Mesothelial cell of epicardium (in vitro differentiated cells): ENCODE measurements at regions not wholly inside any gene's neighbourhood (a gene's known extent, or its start where the extent isn't known, plus 50 kb on each side); places are given as distances from the start of the nearest gene placed in this dataset.

Experiments used
- DNase-seq, 2 experiments: peaks; one replicate each; pipeline ENCODE4 v3.0.0; 2021; ENCODE audit warnings: low spot score in 2 of 2; ENCODE audit not compliant: unreplicated experiment in 2 of 2
- H3K27ac Mint-ChIP-seq: 2 replicates; pipeline ENCODE4 v1.8.0; 2021; ENCODE audit warnings: mixed read lengths
- H3K27me3 Mint-ChIP-seq: 2 replicates; pipeline ENCODE4 v1.8.0; 2021; ENCODE audit warnings: low read depth, mixed read lengths
- H3K36me3 Mint-ChIP-seq: 2 replicates; pipeline ENCODE4 v1.8.0; 2021; ENCODE audit warnings: mixed read lengths
- H3K4me1 Mint-ChIP-seq: 2 replicates; pipeline ENCODE4 v1.8.0; 2021; ENCODE audit warnings: mixed read lengths
- H3K4me3 Mint-ChIP-seq: 2 replicates; pipeline ENCODE4 v1.8.0; 2021; ENCODE audit warnings: mild to moderate bottlenecking, moderate library complexity, mixed read lengths
- H3K9me3 Mint-ChIP-seq: 2 replicates; pipeline ENCODE4 v1.8.0; 2021; ENCODE audit warnings: mixed read lengths
- CTCF ChIP-seq: fragments of 200-600 bp; sonication (generic); IDR thresholded peaks from one replicate; pipeline ENCODE4 v1.5.0; 2021; ENCODE audit warnings: antibody characterized with exemption; ENCODE audit not compliant: unreplicated experiment

- Mint-ChIP-seq H3K36me3 (no peaks in the 10 kb centered on the region), H3K27me3 (no peaks in the 10 kb centered on the region), H3K4me3 (no peak overlapping the region), H3K27ac (no peak overlapping the region), H3K9me3 (no peaks in the 10 kb centered on the region), H3K4me1 (no peaks in the 10 kb centered on the region)
- no peak for TF ChIP-seq CTCF
- no peak for DNase-seq
Observed at GRCh38 chr18:68323921-68324320, 391.0 kb downstream of the TMX3 start.

GRCh38 chr18:68316636-68317035, 398.3 kb downstream of the TMX3 start:
- Mint-ChIP-seq H3K9me3 (peaks cover 3% of the 10 kb centered on the region), H3K27me3 (no peaks in the 10 kb centered on the region), H3K36me3 (no peaks in the 10 kb centered on the region), H3K27ac (no peak overlapping the region), H3K4me3 (no peak overlapping the region), H3K4me1 (peaks cover 9% of the 10 kb centered on the region)
- DNase-seq: no peak
- TF ChIP-seq CTCF: no peak

GRCh38 chr18:68314403-68314802, 400.5 kb downstream of the TMX3 start:
- Mint-ChIP-seq H3K27me3 (no peaks in the 10 kb centered on the region), H3K27ac (no peak overlapping the region), H3K4me3 (no peak overlapping the region), H3K36me3 (no peaks in the 10 kb centered on the region), H3K9me3 (peaks cover 3% of the 10 kb centered on the region), H3K4me1 (peaks cover 9% of the 10 kb centered on the region)
- DNase-seq: no peak
- no peak for TF ChIP-seq CTCF

- Mint-ChIP-seq H3K9me3 (peaks cover 5% of the 10 kb centered on the region), H3K4me1 (no peaks in the 10 kb centered on the region), H3K36me3 (no peaks in the 10 kb centered on the region), H3K4me3 (no peak overlapping the region), H3K27me3 (no peaks in the 10 kb centered on the region), H3K27ac (no peak overlapping the region)
- no peak for DNase-seq
- no peak for TF ChIP-seq CTCF
Observed at GRCh38 chr18:68301441-68301840, 413.5 kb downstream of the TMX3 start.

GRCh38 chr18:68299906-68300305, 415.0 kb downstream of the TMX3 start:
- DNase-seq: no peak
- Mint-ChIP-seq H3K9me3 (no peaks in the 10 kb centered on the region), H3K36me3 (no peaks in the 10 kb centered on the region), H3K27me3 (no peaks in the 10 kb centered on the region), H3K4me3 (no peak overlapping the region), H3K4me1 (no peaks in the 10 kb centered on the region), H3K27ac (no peak overlapping the region)
- TF ChIP-seq CTCF: no peak

GRCh38 chr18:68298330-68298729, 416.6 kb downstream of the TMX3 start:
- Mint-ChIP-seq H3K9me3 (peaks cover 11% of the 10 kb centered on the region), H3K4me1 (no peaks in the 10 kb centered on the region), H3K27me3 (no peaks in the 10 kb centered on the region), H3K36me3 (no peaks in the 10 kb centered on the region), H3K4me3 (no peak overlapping the region), H3K27ac (no peak overlapping the region)
- no peak for TF ChIP-seq CTCF
- DNase-seq: no peak
